HG03342 (cell line): ENCODE measurements at regions not wholly inside any gene's neighbourhood (a gene's known extent, or its start where the extent isn't known, plus 50 kb on each side); places are given as distances from the start of the nearest gene placed in this dataset.

Experiments used
- ATAC-seq: cut with Tn5 transposase; IDR thresholded peaks from one replicate; pipeline ENCODE4 v1.9.1; 2021; ENCODE audit warnings: mild to moderate bottlenecking, moderate library complexity; ENCODE audit not compliant: unreplicated experiment

DNA sequence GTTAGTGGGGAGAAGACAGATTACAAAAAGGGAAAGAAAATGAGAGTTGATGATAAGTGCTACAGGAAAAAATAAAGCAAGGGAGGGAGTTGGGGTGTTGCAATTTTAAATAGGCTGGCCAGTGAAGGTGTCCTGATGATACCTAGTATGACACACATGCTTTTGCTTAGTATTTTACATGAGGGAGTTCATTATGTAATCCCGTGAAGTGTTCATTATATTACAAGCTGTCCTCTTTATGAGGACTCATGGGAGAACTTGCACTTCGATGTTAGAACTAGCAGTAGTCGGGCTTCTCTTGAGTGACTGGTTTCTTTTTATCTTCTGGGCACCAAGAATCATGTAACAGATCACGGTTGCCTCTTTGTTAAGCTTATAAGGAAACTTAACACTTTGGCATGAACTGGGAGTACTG lies 102.3 kb upstream of the MTPN start:
- no peak for ATAC-seq

DNA sequence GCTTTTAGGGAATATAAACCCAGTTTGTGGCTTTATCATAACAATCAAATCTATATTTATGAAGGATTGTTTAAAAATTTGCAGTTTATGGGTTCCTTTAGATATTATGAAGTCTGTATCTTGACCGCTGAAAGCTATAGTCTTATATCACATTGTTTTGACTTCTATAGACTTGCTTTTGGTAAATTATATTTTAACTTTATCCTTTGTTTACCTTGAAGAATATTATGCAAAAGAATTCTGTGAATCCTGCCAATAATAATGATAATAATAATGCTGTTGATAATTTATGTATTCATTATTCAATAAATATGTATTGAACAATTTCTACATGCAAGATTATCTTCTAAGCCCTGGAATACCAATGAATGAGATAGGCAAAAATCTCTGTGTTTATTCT lies 101.9 kb upstream of the MTPN start:
- ATAC-seq: no peak

DNA sequence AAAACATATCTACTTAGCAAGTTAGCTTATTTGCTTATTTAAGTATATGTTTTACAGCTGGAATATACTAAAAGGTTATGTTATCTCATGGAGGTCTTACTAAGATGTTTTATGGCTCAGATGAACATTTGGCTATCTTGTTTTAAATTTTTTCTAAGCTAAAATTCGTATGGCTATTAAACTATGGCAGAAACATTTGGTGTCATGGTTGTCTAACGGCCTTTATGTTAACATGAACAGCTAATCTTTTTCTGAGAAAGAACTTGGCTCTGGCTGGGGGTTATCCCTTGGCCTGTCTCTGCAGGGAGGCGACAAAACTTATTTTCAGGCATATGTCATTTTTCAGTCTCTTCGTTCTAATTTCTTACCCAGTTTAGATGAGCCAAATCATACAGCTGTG lies 101.5 kb upstream of the MTPN start:
- no peak for ATAC-seq

DNA sequence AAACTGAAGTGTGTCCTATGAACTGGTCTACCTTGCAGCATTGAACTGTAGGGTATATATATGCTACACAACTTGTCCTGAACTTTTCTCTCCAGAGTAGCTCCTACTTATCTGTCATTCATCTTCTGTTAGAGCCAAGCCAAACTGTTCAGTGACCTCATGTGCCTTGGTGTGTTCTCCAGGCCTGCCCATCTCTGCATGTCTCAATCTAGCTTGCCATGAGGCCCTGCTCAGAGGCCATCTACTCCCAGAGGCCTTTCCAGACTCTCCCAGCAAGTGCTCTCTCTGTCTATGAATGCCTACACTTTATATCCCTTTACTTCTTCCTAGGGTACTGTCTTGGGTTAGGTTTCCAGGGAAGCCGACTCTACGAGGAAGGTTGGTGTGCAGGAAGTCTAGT lies 99.8 kb upstream of the MTPN start:
- ATAC-seq: no peak

DNA sequence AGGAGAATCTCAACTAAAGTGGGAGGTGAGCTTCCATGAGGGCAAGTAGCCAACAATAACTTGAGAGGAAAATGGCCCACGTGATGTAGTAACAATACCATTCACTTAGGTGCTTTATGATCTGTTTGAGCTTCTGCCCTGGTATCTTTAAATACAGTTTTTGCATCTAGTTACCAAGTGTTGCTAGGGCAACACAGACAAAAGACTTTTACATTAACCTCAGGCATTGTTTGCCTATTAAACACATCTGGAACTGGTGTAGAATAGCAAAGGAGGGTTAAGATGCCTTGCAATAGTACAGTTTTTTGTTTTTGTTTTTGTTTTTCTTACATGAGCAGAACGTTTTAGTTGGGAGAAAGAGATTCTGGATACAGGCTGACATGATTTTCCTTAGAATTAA lies 97.7 kb upstream of the MTPN start:
- ATAC-seq: no peak

DNA sequence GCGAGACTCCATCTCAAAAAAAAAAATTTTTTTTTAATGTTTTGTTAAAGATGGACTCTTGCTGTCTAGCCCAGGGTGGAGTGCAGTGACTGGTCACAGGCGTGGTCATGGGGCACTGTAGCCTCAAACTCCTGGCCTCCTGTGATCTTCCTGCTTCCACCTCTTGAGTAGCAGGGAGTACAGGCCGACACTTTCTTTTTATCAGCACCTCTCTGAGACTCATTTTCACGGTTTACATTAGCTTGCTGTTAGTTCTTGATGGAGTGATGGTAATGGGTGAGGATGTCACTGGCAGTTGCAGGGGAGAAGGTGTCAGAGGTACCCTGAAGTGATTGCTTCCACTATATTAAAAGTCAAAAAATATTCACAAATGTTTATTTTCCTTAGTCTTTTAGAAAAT lies 95.3 kb upstream of the MTPN start:
- ATAC-seq: no peak

DNA sequence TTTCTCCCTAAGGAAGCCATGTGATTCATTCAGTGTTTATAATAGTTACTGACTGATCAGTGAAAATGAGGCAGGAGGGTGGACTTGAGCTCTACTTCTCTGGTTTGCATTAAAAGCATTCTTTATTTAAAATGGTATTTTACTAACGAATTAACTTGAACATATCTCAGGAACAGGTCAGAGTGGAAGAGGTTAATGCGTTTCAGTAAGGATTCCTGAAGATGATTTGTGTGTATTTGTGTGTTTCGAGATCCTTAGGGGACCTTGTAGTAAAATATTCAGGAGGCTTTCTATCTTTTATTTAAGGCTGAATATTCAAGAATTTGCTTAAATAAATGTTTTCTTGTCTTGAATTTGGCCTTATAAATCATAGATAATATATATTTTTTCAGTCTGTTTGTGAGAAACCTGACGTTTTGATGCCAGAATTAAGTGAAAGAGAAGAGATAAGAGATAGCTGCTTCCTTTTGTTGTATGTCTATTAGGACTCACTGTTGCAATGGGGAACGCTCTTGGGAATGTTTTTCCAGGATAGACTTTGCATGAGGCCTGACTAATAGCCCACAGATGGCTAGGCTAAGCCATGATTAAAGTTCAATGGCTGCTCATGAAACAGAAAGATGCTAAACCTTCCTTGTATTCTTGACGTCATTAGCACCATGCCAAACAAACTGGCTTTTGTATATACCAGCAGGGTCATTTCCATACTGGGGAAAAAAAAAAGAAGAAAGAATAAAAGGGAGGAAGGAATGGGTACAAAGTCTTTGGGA lies 93.8 kb upstream of the MTPN start:
- ATAC-seq: no peak

DNA sequence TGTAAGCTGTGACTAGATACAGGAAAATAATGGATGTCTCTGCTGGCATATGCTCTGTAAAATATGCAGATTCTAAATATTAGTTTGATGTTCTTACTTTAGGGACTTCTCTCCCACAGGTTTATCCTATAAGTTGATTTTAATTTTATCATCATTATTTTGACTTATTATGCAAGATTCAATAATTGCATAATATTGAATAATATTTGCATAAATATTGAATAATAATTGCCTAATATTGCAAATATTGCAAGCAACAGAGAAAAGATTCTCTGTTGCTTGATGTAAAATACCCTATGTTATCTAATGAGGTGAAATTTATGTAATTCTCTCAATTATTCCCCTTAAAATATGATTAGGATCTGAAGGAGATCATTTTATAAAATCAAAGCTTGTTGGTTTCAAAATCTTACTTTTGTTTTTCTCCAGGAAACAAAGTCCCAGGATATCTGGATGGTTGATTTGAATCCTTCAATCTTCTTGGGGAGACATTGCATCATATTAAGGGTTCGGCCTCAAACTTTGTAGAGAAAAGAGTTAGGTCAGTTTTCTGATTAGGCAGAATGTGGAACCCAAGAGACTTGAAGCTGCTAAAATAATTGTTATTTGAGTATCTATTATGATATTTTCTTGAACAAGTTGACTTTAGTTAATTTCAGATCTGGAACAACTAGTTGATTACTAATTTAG lies 92.8 kb upstream of the MTPN start:
- no peak for ATAC-seq

DNA sequence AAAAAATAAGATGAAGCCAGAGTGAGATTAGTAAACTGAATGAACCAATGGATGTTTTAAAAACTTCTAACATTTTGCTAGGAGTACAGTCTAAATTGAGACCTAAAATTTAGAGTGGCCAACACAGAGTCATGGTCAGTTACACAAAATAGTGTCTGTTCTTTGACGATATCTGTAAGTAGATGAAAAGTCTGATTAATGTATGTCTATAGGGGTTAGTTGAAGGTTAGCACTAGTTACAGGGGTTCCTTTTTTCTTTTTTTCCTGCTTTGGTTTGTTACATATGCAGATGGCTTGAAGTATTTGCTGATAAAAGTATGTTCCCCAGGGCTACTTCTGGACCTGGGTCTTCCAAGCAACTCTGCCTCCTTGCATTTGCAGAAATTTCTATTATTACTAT lies 90.1 kb upstream of the MTPN start:
- no peak for ATAC-seq

DNA sequence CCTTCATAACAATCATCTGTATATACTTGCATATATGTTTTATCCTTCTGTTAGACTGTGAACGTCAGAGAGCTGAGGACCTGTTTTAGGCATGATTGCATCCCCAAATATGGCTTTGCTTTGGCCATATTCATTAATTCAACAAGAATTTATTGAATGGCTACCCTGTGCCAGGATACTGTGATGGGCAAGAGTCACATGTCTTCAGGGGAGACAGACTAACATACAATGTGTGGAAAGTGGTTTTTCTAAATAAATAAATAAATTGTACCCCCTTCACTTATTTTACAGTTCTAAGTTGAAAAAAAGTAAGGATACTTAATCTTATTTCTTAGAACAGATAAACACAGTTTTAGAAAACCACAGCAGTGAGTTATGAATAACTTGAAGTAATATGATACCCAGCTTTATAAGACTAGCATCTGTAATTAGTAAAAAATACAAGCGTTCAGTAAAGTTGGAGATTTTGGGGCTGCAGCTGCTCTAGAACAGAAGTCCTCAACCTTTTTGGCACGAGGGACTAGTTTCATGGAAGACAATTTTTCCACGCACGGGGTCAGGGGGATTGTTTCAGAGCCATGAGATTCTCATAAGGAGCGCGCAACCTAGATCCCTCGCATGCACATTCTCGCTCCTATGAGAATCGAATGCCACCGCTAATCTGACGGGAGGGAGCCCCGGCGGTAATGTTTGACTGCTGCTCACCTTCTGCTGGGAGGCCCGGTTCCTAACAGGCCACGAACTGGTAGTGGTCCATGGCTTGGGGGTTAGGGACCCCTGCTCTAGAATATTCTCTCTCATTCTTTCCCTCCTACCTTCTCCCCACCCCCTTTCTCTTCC lies 89.4 kb upstream of the MTPN start:
- no peak for ATAC-seq

DNA sequence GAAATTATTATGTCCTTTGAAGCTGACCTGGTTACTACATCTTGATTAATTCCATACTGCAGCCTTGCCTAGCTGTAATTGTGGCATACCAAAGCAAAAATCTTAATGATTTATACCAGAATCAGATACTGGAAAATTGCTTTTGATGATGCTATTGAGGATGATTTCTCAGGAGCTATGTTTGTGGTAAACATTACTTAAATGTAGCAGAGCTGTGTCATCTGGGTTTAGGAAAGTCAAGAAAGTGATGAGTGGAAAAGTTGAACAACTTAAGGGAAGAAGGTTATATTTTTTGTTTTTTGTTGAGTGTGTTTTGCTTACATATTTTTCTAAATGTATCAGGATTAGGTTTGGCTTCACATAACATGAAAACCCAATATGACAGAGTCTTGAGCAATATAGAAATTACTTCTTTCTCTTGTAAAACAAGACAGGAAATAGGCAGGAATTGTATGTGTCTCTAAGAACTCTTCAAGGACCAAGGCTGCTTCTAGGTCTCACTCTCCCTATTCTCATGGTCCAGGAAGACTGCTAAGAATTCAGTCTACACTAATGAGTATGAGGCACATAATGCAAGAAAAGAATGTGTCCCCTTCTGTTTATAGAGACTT lies 87.6 kb upstream of the MTPN start:
- no peak for ATAC-seq

DNA sequence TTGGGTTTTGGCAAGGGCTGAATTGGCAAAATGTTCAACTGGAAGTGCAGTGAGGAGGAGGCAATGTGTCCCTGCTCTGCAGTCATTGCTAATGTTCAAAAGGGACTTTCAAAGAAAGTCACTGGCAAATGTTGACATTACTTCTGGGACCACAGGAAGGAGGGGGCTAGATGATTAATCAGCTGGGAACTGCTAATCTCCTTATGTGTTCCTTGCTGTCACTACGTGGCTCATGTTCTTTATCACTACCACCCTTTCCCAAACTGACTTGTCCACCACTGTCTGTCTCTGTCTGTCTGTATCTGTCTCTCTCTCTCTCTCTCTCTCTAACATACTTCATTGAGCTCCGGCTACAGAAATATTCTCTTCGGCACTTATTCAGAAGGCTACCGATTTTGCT lies 86.9 kb upstream of the MTPN start:
- ATAC-seq: no peak

DNA sequence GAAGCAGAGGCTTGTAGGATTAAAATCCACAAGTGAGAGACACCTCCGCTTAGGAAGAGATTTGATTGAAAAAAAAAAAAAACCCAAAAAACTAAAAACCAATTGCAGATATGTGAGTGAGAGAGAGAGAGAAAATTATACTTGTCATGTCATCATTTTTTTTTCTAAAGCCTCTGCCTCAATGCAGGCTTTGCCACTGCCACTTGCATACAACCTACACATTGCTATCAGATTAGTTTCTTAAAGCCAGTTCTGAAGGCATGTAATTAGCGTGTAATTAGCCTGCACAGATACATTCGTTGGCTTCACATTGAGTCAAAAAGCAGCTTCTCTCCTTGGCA lies 86.1 kb upstream of the MTPN start:
- ATAC-seq: no peak

DNA sequence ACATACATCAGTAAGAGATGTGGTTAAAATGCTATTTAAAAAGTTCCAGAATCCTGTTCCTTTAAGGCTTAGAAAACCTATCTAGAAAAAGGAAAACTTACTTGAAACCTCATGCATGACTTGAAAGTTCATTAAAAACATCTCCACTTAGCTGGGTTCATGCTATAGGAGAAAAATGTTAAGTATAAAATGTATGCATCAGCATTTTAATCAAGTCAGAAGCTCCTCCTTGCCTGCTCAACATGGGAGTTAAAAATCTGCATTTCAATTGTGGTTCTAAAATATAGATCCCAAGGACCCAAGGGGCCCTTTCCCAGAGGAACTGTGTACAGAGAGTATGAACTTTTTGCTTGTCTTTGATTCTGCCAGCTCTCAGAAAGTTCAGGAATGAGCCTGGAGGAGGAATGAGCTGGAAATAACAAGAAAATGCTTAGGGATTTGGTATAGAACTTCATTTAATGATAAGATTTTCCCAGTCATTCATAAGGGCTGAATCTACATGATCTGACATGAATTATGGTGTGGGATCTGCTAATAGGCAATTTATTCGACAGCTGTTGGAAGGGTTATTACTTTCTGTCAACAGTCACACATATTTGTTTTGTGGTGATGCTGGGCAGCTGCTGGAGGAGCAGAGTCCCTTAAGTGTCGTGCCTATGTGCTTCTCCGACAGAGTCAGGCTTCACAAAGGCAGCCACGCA lies 85.6 kb upstream of the MTPN start:
- no peak for ATAC-seq

DNA sequence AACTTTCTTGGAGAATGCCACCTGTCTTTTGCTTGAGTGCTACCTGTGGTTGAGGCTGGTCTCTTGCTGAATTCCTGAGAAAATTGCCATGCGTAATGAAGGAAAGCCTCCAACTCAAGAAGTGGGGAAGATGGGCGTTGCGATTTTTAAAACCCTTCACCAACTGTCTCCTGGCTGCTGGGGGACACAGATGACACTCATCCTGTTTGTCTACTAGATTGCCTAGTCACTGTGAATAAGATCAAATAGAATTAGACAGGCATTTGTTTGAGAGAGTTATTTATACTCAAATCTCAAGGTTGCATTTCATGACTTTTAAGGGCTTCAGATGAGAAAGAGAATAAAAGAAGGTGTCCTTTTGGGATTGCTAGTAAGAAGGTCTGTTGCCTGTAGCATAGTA lies 84.3 kb upstream of the MTPN start:
- ATAC-seq: no peak

DNA sequence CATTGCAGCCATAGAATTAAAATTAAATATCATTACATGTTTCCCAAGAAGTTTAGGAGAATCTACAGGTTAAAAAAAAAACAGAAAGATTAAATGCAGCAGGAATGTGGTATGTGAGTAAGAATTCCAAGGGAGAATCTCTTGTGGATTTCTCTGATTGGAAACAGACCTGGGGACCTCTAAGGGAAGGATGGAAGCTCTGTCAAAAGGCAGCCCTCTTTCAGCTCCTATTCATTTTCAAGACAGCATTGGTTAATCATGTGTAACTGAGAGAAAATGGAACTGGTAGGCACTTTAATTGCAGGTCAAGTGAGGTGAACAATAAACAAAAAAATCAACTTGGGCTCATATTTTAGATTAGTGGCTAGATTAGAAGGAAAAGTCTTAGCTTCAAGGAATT lies 81.4 kb upstream of the MTPN start:
- no peak for ATAC-seq

DNA sequence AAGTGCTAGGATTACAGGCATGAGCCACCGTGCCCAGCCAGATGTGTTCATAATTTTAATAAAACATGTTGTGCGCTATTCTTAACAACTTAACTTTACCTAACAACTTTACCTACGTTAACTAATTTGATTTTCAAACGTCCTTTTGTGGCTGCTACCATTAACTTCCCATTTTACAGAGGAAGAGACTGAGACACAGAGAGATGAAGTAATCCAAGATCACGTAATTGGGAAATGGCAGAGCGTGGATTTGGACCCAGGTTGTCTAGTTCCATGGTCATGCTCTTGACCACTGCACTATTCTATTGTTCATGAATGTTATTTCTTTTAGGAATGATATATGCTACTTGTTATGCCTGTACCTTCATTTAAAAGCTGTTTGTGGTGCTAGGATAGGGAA lies 80.3 kb upstream of the MTPN start:
- ATAC-seq: no peak

DNA sequence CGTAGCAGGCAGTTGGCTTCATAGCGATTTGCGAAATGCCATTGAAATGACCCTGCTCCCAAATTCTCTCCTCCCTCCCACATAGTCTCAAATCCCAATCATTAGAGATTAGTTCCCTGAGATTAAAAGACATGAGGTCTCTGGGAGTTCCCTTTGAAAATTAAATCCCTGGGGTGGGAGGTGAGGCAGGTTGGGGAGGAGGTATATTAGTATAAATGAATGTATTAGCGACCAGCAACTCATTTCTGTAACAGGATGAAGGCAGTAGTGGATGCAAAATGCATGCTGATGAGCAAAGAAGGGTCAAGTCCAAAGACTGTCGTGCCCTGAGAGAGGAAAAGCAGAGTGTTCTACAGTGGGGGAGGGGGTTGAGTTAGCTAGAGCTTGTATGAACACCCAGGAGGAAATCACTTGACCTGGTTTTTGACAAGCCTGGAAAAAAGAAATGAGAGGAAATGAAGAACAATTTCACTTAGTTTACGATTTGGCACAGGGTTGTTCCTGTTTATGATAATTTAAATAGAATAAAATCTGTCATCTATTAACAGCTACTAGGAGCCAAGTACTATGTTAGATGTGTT lies 79.6 kb upstream of the MTPN start:
- ATAC-seq: no peak

DNA sequence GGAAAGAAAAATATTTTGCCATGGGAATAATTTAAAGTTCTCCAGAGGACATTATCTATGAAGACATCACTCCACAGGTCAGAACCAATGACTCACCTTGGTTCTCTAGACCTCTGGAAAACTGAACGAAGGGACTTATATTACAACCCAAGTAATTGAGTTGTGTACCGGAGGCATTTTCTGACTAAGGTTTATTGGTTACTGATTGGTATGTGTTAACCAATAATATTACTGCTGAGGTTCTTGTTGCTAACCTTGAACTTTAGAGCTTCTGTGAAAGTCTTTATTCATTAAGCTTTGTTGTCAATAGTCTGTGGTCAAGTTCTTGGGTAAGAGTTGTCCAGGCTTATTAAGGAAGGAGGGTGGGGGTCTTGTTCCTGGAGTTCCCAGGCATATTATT lies 78.1 kb upstream of the MTPN start:
- ATAC-seq: no peak

DNA sequence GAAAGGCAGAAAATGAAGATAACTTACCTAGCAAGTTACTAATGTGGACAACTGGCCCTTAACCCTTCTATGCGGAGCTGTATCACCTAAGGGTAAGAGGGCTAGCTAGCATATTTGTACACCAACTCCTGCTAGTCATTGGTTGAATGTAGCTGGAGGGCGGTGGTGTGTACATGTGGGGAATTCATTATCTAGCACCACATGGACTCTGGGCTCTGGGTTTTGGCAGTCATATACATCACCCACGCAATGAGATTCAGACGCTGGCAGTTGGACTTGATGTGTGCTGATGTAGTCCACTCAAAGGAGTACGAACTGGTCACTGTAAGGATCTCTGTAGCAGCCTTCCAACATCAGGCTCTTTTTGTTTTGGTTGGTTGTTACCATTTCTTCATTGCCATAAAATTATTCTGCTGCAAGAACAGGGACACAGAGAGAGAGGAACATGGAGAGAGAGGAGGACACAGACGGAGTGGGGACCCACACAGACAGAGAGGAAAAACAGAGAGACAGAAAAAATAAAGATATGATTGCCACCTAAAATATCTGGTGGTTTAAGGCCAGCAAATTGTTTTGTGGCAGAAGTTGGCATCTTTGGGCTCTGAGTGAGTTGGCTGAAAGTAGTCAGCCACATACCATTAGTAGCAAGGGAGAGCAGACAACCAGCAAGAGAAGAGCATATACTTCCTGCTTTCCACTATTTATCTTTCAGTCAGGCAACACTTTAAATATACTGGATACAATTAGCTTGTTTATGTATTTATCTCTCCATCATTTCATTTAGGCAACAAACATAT lies 76.7 kb upstream of the MTPN start:
- no peak for ATAC-seq
